ENCODE measurements at regions not wholly inside any gene's neighbourhood (a gene's known extent, or its start where the extent isn't known, plus 50 kb on each side); places are given as distances from the start of the nearest gene placed in this dataset.
A peak's percentile ranks its signal among the peaks of the same experiment; 100 is the strongest.

- no peak for DNase-seq
- no peak overlapping the region for H3K27ac Mint-ChIP-seq
- CTCF ChIA-PET: interaction anchor here (0.6 kb wide), 1 partner anchor 319 kb away, joined by 3 read pairs; no protein-coding TSS in a partner anchor
Measured at GRCh38 chr10:3016016-3016415, 51.3 kb upstream of the PFKP start.

GRCh38 chr10:3014968-3015367 lies 52.4 kb upstream of the PFKP start:
- DNase-seq: no peak
- Mint-ChIP-seq H3K9me3 (no peaks in the 10 kb centered on the region), H3K4me3 (no peak overlapping the region), H3K27me3 (ENCODE audit: low read depth) (peaks cover 12% of the 10 kb centered on the region), H3K36me3 (ENCODE audit: low read depth) (no peaks in the 10 kb centered on the region), H3K4me1 (ENCODE audit: low read depth) (no peaks in the 10 kb centered on the region), H3K27ac (no peak overlapping the region)
- CTCF ChIA-PET: no interaction called here
- intact Hi-C loops (cut with micrococcal nuclease): no loop called here

More at GRCh38 chr10:3016016-3016415, 51.3 kb upstream of the PFKP start:
- Mint-ChIP-seq H3K4me1 (ENCODE audit: low read depth) (no peaks in the 10 kb centered on the region), H3K27me3 (ENCODE audit: low read depth) (peaks cover 13% of the 10 kb centered on the region), H3K4me3 (no peak overlapping the region), H3K9me3 (no peaks in the 10 kb centered on the region), H3K36me3 (ENCODE audit: low read depth) (no peaks in the 10 kb centered on the region)
- intact Hi-C loops (cut with micrococcal nuclease): no loop called here

GRCh38 chr10:3012223-3012622 lies 55.1 kb upstream of the PFKP start:
- Mint-ChIP-seq H3K4me3 (no peak overlapping the region), H3K27me3 (ENCODE audit: low read depth) (peaks cover 28% of the 10 kb centered on the region), H3K4me1 (ENCODE audit: low read depth) (no peaks in the 10 kb centered on the region), H3K36me3 (ENCODE audit: low read depth) (no peaks in the 10 kb centered on the region), H3K9me3 (no peaks in the 10 kb centered on the region), H3K27ac (no peak overlapping the region)
- no peak for DNase-seq
- CTCF ChIA-PET: no interaction called here
- intact Hi-C loops (cut with micrococcal nuclease): no loop called here

GRCh38 chr10:3010816-3011460 lies 56.4 kb upstream of the PFKP start:
- no peak overlapping the region for H3K4me3 Mint-ChIP-seq
- no peak for DNase-seq
- intact Hi-C loops (cut with micrococcal nuclease): no loop called here
- peaks cover 30% of the 10 kb centered on the region for H3K27me3 Mint-ChIP-seq (ENCODE audit: low read depth)
- CTCF ChIA-PET: interaction anchor here (0.6 to 1.4 kb wide), 2 partner anchors 32 to 34 kb away, joined by 3 to 5 read pairs; no protein-coding TSS in a partner anchor
- no peaks in the 10 kb centered on the region for H3K9me3 Mint-ChIP-seq
- H3K4me1 Mint-ChIP-seq (ENCODE audit: low read depth): no peaks in the 10 kb centered on the region
- no peaks in the 10 kb centered on the region for H3K36me3 Mint-ChIP-seq (ENCODE audit: low read depth)
- H3K27ac Mint-ChIP-seq: no peak overlapping the region

- no peak overlapping the region for H3K4me3 Mint-ChIP-seq
- intact Hi-C loops (cut with micrococcal nuclease): no loop called here
- CTCF ChIA-PET: interaction anchor here (1.4 kb wide), 1 partner anchor 33 kb away, joined by 3 read pairs; no protein-coding TSS in a partner anchor
- no peaks in the 10 kb centered on the region for H3K9me3 Mint-ChIP-seq
- H3K36me3 Mint-ChIP-seq (ENCODE audit: low read depth): no peaks in the 10 kb centered on the region
- no peaks in the 10 kb centered on the region for H3K4me1 Mint-ChIP-seq (ENCODE audit: low read depth)
- H3K27me3 Mint-ChIP-seq (ENCODE audit: low read depth): peaks cover 30% of the 10 kb centered on the region
- DNase-seq: no peak
- H3K27ac Mint-ChIP-seq: no peak overlapping the region
Measured at GRCh38 chr10:3010334-3010733, 57.0 kb upstream of the PFKP start.

GRCh38 chr10:3009341-3009740 lies 58.0 kb upstream of the PFKP start:
- no peak overlapping the region for H3K27ac Mint-ChIP-seq
- peaks cover 30% of the 10 kb centered on the region for H3K27me3 Mint-ChIP-seq (ENCODE audit: low read depth)
- no peak overlapping the region for H3K4me3 Mint-ChIP-seq
- H3K36me3 Mint-ChIP-seq (ENCODE audit: low read depth): no peaks in the 10 kb centered on the region
- H3K9me3 Mint-ChIP-seq: no peaks in the 10 kb centered on the region
- intact Hi-C loops (cut with micrococcal nuclease): no loop called here
- CTCF ChIA-PET: no interaction called here
- DNase-seq: no peak
- H3K4me1 Mint-ChIP-seq (ENCODE audit: low read depth): no peaks in the 10 kb centered on the region

- H3K36me3 Mint-ChIP-seq (ENCODE audit: low read depth): no peaks in the 10 kb centered on the region
- intact Hi-C loops (cut with micrococcal nuclease): no loop called here
- H3K4me3 Mint-ChIP-seq: no peak overlapping the region
- H3K9me3 Mint-ChIP-seq: no peaks in the 10 kb centered on the region
- H3K27me3 Mint-ChIP-seq (ENCODE audit: low read depth): peaks cover 30% of the 10 kb centered on the region
- CTCF ChIA-PET: no interaction called here
- no peak for DNase-seq
- H3K27ac Mint-ChIP-seq: no peak overlapping the region
- H3K4me1 Mint-ChIP-seq (ENCODE audit: low read depth): no peaks in the 10 kb centered on the region
Measured at GRCh38 chr10:3008518-3009195, 58.7 kb upstream of the PFKP start.

GRCh38 chr10:3006607-3007006 lies 60.7 kb upstream of the PFKP start:
- Mint-ChIP-seq H3K27ac (no peak overlapping the region), H3K4me1 (ENCODE audit: low read depth) (peaks cover 12% of the 10 kb centered on the region), H3K9me3 (no peaks in the 10 kb centered on the region), H3K27me3 (ENCODE audit: low read depth) (peaks cover 20% of the 10 kb centered on the region), H3K4me3 (no peak overlapping the region), H3K36me3 (ENCODE audit: low read depth) (no peaks in the 10 kb centered on the region)
- intact Hi-C loops (cut with micrococcal nuclease): no loop called here
- CTCF ChIA-PET: no interaction called here
- DNase-seq: no peak

GRCh38 chr10:3006093-3006492 lies 61.3 kb upstream of the PFKP start:
- intact Hi-C loops (cut with micrococcal nuclease): no loop called here
- no peak for DNase-seq
- CTCF ChIA-PET: no interaction called here
- H3K36me3 Mint-ChIP-seq (ENCODE audit: low read depth): no peaks in the 10 kb centered on the region
- H3K9me3 Mint-ChIP-seq: no peaks in the 10 kb centered on the region
- peaks cover 20% of the 10 kb centered on the region for H3K27me3 Mint-ChIP-seq (ENCODE audit: low read depth)
- H3K4me3 Mint-ChIP-seq: no peak overlapping the region
- no peak overlapping the region for H3K27ac Mint-ChIP-seq
- H3K4me1 Mint-ChIP-seq (ENCODE audit: low read depth): peaks cover 12% of the 10 kb centered on the region

GRCh38 chr10:3002304-3002703 lies 65.0 kb upstream of the PFKP start:
- Mint-ChIP-seq H3K27ac (no peak overlapping the region), H3K4me1 (ENCODE audit: low read depth) (peaks cover 12% of the 10 kb centered on the region), H3K9me3 (no peaks in the 10 kb centered on the region), H3K36me3 (ENCODE audit: low read depth) (no peaks in the 10 kb centered on the region), H3K27me3 (ENCODE audit: low read depth) (peaks cover 2% of the 10 kb centered on the region), H3K4me3 (no peak overlapping the region)
- CTCF ChIA-PET: no interaction called here
- peak; percentile 25 for DNase-seq
- intact Hi-C loops (cut with micrococcal nuclease): no loop called here

- CTCF ChIA-PET: no interaction called here
- Mint-ChIP-seq H3K27me3 (ENCODE audit: low read depth) (no peaks in the 10 kb centered on the region), H3K4me1 (ENCODE audit: low read depth) (peaks cover 12% of the 10 kb centered on the region), H3K4me3 (no peak overlapping the region), H3K9me3 (no peaks in the 10 kb centered on the region), H3K36me3 (ENCODE audit: low read depth) (no peaks in the 10 kb centered on the region), H3K27ac (no peak overlapping the region)
- DNase-seq: no peak
- intact Hi-C loops (cut with micrococcal nuclease): no loop called here
Measured at GRCh38 chr10:3000048-3000447, 67.3 kb upstream of the PFKP start.

GRCh38 chr10:2994221-2994961 lies 73.0 kb upstream of the PFKP start:
- no peaks in the 10 kb centered on the region for H3K9me3 Mint-ChIP-seq
- H3K36me3 Mint-ChIP-seq (ENCODE audit: low read depth): peaks cover 2% of the 10 kb centered on the region
- peaks cover 3% of the 10 kb centered on the region for H3K27me3 Mint-ChIP-seq (ENCODE audit: low read depth)
- DNase-seq: no peak
- no peak overlapping the region for H3K4me3 Mint-ChIP-seq
- no peak overlapping the region for H3K27ac Mint-ChIP-seq
- no peaks in the 10 kb centered on the region for H3K4me1 Mint-ChIP-seq (ENCODE audit: low read depth)
- intact Hi-C loops (cut with micrococcal nuclease): no loop called here
- CTCF ChIA-PET: no interaction called here

- H3K36me3 Mint-ChIP-seq (ENCODE audit: low read depth): peaks cover 2% of the 10 kb centered on the region
- H3K9me3 Mint-ChIP-seq: peaks cover 7% of the 10 kb centered on the region
- peaks cover 10% of the 10 kb centered on the region for H3K27me3 Mint-ChIP-seq (ENCODE audit: low read depth)
- CTCF ChIA-PET: no interaction called here
- H3K4me3 Mint-ChIP-seq: no peak overlapping the region
- no peak overlapping the region for H3K27ac Mint-ChIP-seq
- DNase-seq: no peak
- H3K4me1 Mint-ChIP-seq (ENCODE audit: low read depth): no peaks in the 10 kb centered on the region
- intact Hi-C loops (cut with micrococcal nuclease): no loop called here
Measured at GRCh38 chr10:2993636-2994035, 73.7 kb upstream of the PFKP start.

Data from activated naive CD4-positive, alpha-beta T cell treated with anti-CD3 and anti-CD28 coated beads for 36 hours (primary cell).